T-cell (primary cell): ENCODE measurements at regions not wholly inside any gene's neighbourhood (a gene's known extent, or its start where the extent isn't known, plus 50 kb on each side); places are given as distances from the start of the nearest gene placed in this dataset.

Source experiments
- ATAC-seq, 4 experiments: fragments of 200-7000 bp in 3 of 4; fragments of 150-1000 bp in 1 of 4; cut with Tn5 transposase; replicated peaks in 1 of 4; 1 replicate in 3 of 4; 2 replicates in 1 of 4; pipeline ENCODE4 v1.10.0; 2021; ENCODE audit warnings: moderate library complexity in 3 of 4, mild to moderate bottlenecking in 2 of 4, moderate number of reproducible peaks in 1 of 4
- CTCF ChIA-PET, 2 donors: fragments of 300-600 bp; sonication (Branson Sonifier 250); formaldehyde crosslinking; loops; one replicate each; lab custom pipeline; 2022; ENCODE audit warnings: antibody characterized with exemption in 2 of 2; lab: Charles Lee
- POLR2A ChIA-PET, 2 donors: fragments of 300-600 bp; sonication (Branson Sonifier 250); formaldehyde crosslinking; loops; one replicate each; lab custom pipeline; 2022; ENCODE audit warnings: antibody characterized with exemption in 2 of 2; lab: Charles Lee
- DNase-seq, 35 experiments: peaks; one replicate each; pipeline versions ENCODE4 v3.0.0 to v3.0.0-alpha.2; 2013 to 2023
- H3K27ac ChIP-seq: one replicate; pipeline ENCODE4 v1.5.1; 2013; ENCODE audit warnings: low read length
- H3K27me3 ChIP-seq, 2 experiments: replicated peaks in 1 of 2; 1 replicate in 1 of 2; 2 replicates in 1 of 2; pipeline versions ENCODE4 v1.6.1 to v1.7.0; 2013; ENCODE audit warnings: low read length in 1 of 2, mixed read lengths in 1 of 2; ENCODE audit not compliant: control insufficient read depth in 2 of 2, insufficient read depth in 2 of 2; ENCODE audit errors: extremely low read depth in 1 of 2
- H3K36me3 ChIP-seq, 2 donors: 1 replicate in 1 of 2; 2 replicates in 1 of 2; pipeline versions ENCODE4 v1.6.1 to v1.7.0; 2013; ENCODE audit warnings: low read length in 1 of 2; ENCODE audit not compliant: control insufficient read depth in 2 of 2, insufficient read depth in 1 of 2; ENCODE audit errors: extremely low read depth in 1 of 2
- H3K4me1 ChIP-seq, 2 experiments: 1 replicate in 1 of 2; 2 replicates in 1 of 2; pipeline versions ENCODE4 v1.6.1 to v1.7.0; 2013; ENCODE audit warnings: low read length in 2 of 2, mixed read lengths in 1 of 2; ENCODE audit not compliant: insufficient read depth in 2 of 2, control insufficient read depth in 1 of 2; ENCODE audit errors: extremely low read depth in 1 of 2
- H3K4me3 ChIP-seq, 2 donors: 1 replicate in 1 of 2; 2 replicates in 1 of 2; pipeline versions ENCODE4 v1.5.1 to v1.7.0; 2013; ENCODE audit warnings: mild to moderate bottlenecking in 2 of 2, low read length in 1 of 2, moderate library complexity in 1 of 2; ENCODE audit not compliant: control insufficient read depth in 1 of 2; ENCODE audit errors: extremely low read depth in 1 of 2
- H3K9me3 ChIP-seq: 2 replicates; pipeline ENCODE4 v1.7.0; 2013
- H3K27ac Mint-ChIP-seq, 2 donors: one replicate each; pipeline ENCODE4 v1.8.0; 2020 to 2021; ENCODE audit warnings: mild to moderate bottlenecking in 2 of 2, mixed read lengths in 2 of 2
- H3K27me3 Mint-ChIP-seq, 2 donors: one replicate each; pipeline ENCODE4 v1.8.0; 2021 to 2022; ENCODE audit warnings: mixed read lengths in 2 of 2
- H3K36me3 Mint-ChIP-seq: one replicate; pipeline ENCODE4 v1.8.0; 2021; ENCODE audit warnings: mixed read lengths
- H3K4me1 Mint-ChIP-seq, 3 donors: one replicate each; pipeline ENCODE4 v1.8.0; 2020 to 2022; ENCODE audit warnings: mixed read lengths in 3 of 3, mild to moderate bottlenecking in 1 of 3
- H3K4me3 Mint-ChIP-seq, 3 donors: one replicate each; pipeline ENCODE4 v1.8.0; 2020 to 2022; ENCODE audit warnings: mild to moderate bottlenecking in 3 of 3, mixed read lengths in 3 of 3, moderate library complexity in 3 of 3
- H3K9me3 Mint-ChIP-seq, 3 donors: one replicate each; pipeline ENCODE4 v1.8.0; 2020 to 2022; ENCODE audit warnings: mixed read lengths in 3 of 3
- WGBS: methylation state at CpG from one replicate; pipeline ENCODE4 v1.1.5; 2013; ENCODE audit warnings: missing lambda C conversion rate; ENCODE audit not compliant: insufficient coverage; 5-methylcytosine and 5-hydroxymethylcytosine counted together

GRCh38 chr10:14412624-14413023 lies 81.9 kb upstream of the FRMD4A start:
- Mint-ChIP-seq H3K4me1 (peaks cover 20 to 22% (median 22%) of the 10 kb centered on the region in 3 donors), H3K27ac (no peak overlapping the region), H3K27me3 (peaks cover 34 to 45% of the 10 kb centered on the region in 2 donors), H3K4me3 (no peak overlapping the region), H3K9me3 (no peaks in the 10 kb centered on the region), H3K36me3 (no peaks in the 10 kb centered on the region)
- no peak for DNase-seq
- peaks cover 4% of the 10 kb centered on the region in 2 experiments for H3K27me3 ChIP-seq
- H3K27ac ChIP-seq = no peak overlapping the region
- no peak overlapping the region for H3K4me3 ChIP-seq
- ChIA-PET POLR2A (no interaction called here), CTCF (no interaction called here)
- no peak for ATAC-seq
- peaks cover 7 to 13% of the 10 kb centered on the region in 2 experiments for H3K4me1 ChIP-seq
- H3K9me3 ChIP-seq = no peaks in the 10 kb centered on the region
- no peaks in the 10 kb centered on the region for H3K36me3 ChIP-seq
- 60% methylated on average over 1 of the region's 2 CpGs for WGBS

GRCh38 chr10:14409856-14410458 lies 79.2 kb upstream of the FRMD4A start:
- ChIA-PET POLR2A (interaction anchor here in 1 of 2 donors (0.5 to 0.8 kb wide), 2 partner anchors 12 to 67 kb away, joined by 3 to 4 read pairs; no protein-coding TSS in a partner anchor), CTCF (no interaction called here)
- peak overlapping the region in 1 of 3 donors; percentile 65 for H3K4me3 Mint-ChIP-seq
- peaks cover 20 to 22% (median 22%) of the 10 kb centered on the region in 3 donors for H3K4me1 Mint-ChIP-seq
- Histone ChIP-seq H3K27ac (no peak overlapping the region), H3K9me3 (no peaks in the 10 kb centered on the region), H3K36me3 (no peaks in the 10 kb centered on the region), H3K4me1 (peaks cover 7 to 13% of the 10 kb centered on the region in 2 experiments), H3K4me3 (no peak overlapping the region), H3K27me3 (peaks cover 4 to 5% of the 10 kb centered on the region in 2 experiments)
- peaks cover 22 to 43% of the 10 kb centered on the region in 2 donors for H3K27me3 Mint-ChIP-seq
- H3K27ac Mint-ChIP-seq = peak overlapping the region in 1 of 2 donors; percentile 20
- H3K9me3 Mint-ChIP-seq = no peaks in the 10 kb centered on the region
- no peaks in the 10 kb centered on the region for H3K36me3 Mint-ChIP-seq
- DNase-seq (peak in 1 of 35 experiments; percentile 13), ATAC-seq (peak in 1 of 4 experiments; percentile 63)
- WGBS = 70% methylated on average over 3 of the region's 3 CpGs

- H3K4me1 ChIP-seq = peaks cover 7 to 13% of the 10 kb centered on the region in 2 experiments
- H3K36me3 ChIP-seq = no peaks in the 10 kb centered on the region
- WGBS = 40% methylated on average over 1 of the region's 4 CpGs
- Mint-ChIP-seq H3K9me3 (no peaks in the 10 kb centered on the region), H3K36me3 (no peaks in the 10 kb centered on the region), H3K4me1 (peaks cover 20 to 22% (median 22%) of the 10 kb centered on the region in 3 donors), H3K27me3 (peaks cover 21 to 41% of the 10 kb centered on the region in 2 donors), H3K4me3 (peak overlapping the region in 1 of 3 donors; percentile 65), H3K27ac (no peak overlapping the region)
- H3K27ac ChIP-seq = no peak overlapping the region
- CTCF ChIA-PET = no interaction called here
- DNase-seq (no peak), ATAC-seq (no peak)
- peaks cover 4 to 5% of the 10 kb centered on the region in 2 experiments for H3K27me3 ChIP-seq
- no peaks in the 10 kb centered on the region for H3K9me3 ChIP-seq
- POLR2A ChIA-PET = interaction anchor here in 1 of 2 donors (0.8 kb wide), 1 partner anchor 68 kb away, joined by 4 read pairs; no protein-coding TSS in a partner anchor
- no peak overlapping the region for H3K4me3 ChIP-seq
Measured at GRCh38 chr10:14409247-14409646, 78.5 kb upstream of the FRMD4A start.

- POLR2A ChIA-PET = no interaction called here
Measured at GRCh38 chr10:14408139-14408538, 77.4 kb upstream of the FRMD4A start.

GRCh38 chr10:14407567-14407966 lies 76.8 kb upstream of the FRMD4A start:
- no peaks in the 10 kb centered on the region for H3K9me3 Mint-ChIP-seq
- Histone ChIP-seq H3K4me1 (peaks cover 7 to 13% of the 10 kb centered on the region in 2 experiments), H3K36me3 (no peaks in the 10 kb centered on the region), H3K27me3 (peaks cover 4 to 5% of the 10 kb centered on the region in 2 experiments), H3K9me3 (no peaks in the 10 kb centered on the region), H3K27ac (no peak overlapping the region), H3K4me3 (no peak overlapping the region)
- ChIA-PET CTCF (no interaction called here), POLR2A (no interaction called here)
- no peak overlapping the region for H3K27ac Mint-ChIP-seq
- H3K4me1 Mint-ChIP-seq = peaks cover 20 to 22% (median 22%) of the 10 kb centered on the region in 3 donors
- DNase-seq (no peak), ATAC-seq (no peak)
- H3K27me3 Mint-ChIP-seq = peaks cover 12 to 37% of the 10 kb centered on the region in 2 donors
- H3K36me3 Mint-ChIP-seq = no peaks in the 10 kb centered on the region
- no peak overlapping the region for H3K4me3 Mint-ChIP-seq
- WGBS = 100% methylated on average over 5 of the region's 7 CpGs

More at GRCh38 chr10:14408139-14408538, 77.4 kb upstream of the FRMD4A start:
- Histone ChIP-seq H3K4me3 (no peak overlapping the region), H3K36me3 (no peaks in the 10 kb centered on the region), H3K9me3 (no peaks in the 10 kb centered on the region), H3K27me3 (peaks cover 4 to 5% of the 10 kb centered on the region in 2 experiments), H3K27ac (no peak overlapping the region), H3K4me1 (peaks cover 7 to 13% of the 10 kb centered on the region in 2 experiments)
- ATAC-seq = no peak
- no peak for DNase-seq
- H3K4me3 Mint-ChIP-seq = no peak overlapping the region
- H3K4me1 Mint-ChIP-seq = peaks cover 20 to 22% (median 22%) of the 10 kb centered on the region in 3 donors
- no peak overlapping the region for H3K27ac Mint-ChIP-seq
- H3K36me3 Mint-ChIP-seq = no peaks in the 10 kb centered on the region
- no peaks in the 10 kb centered on the region for H3K9me3 Mint-ChIP-seq
- CTCF ChIA-PET = no interaction called here
- WGBS = 57% methylated on average over 1 of the region's 2 CpGs
- H3K27me3 Mint-ChIP-seq = peaks cover 13 to 35% of the 10 kb centered on the region in 2 donors

- Histone ChIP-seq H3K36me3 (no peaks in the 10 kb centered on the region), H3K27ac (no peak overlapping the region), H3K27me3 (peaks cover 0 to 8% of the 10 kb centered on the region in 2 experiments), H3K4me3 (no peak overlapping the region), H3K4me1 (peaks cover 5 to 8% of the 10 kb centered on the region in 2 experiments), H3K9me3 (no peaks in the 10 kb centered on the region)
- WGBS = 87% methylated on average over 13 of the region's 18 CpGs
- H3K27ac Mint-ChIP-seq = no peak overlapping the region
- peaks cover 12 to 16% (median 13%) of the 10 kb centered on the region in 3 donors for H3K4me1 Mint-ChIP-seq
- CTCF ChIA-PET = no interaction called here
- H3K36me3 Mint-ChIP-seq = no peaks in the 10 kb centered on the region
- DNase-seq (no peak), ATAC-seq (no peak)
- H3K9me3 Mint-ChIP-seq = no peaks in the 10 kb centered on the region
- H3K4me3 Mint-ChIP-seq = no peak overlapping the region
- POLR2A ChIA-PET = no interaction called here
- peaks cover 12 to 49% of the 10 kb centered on the region in 2 donors for H3K27me3 Mint-ChIP-seq
Measured at GRCh38 chr10:14405076-14406065, 74.6 kb upstream of the FRMD4A start.
